Esophagus squamous epithelium (tissue), 4 donors: ENCODE measurements at regions not wholly inside any gene's neighbourhood (a gene's known extent, or its start where the extent isn't known, plus 50 kb on each side); places are given as distances from the start of the nearest gene placed in this dataset.

Experiments used
- CTCF ChIP-seq, 6 experiments: fragments of 450-650 bp in 4 of 6; fragments of 200-600 bp in 2 of 6; sonication (generic) in 2 of 6; IDR thresholded peaks; one replicate each; pipeline ENCODE4 v1.5.1; 2016 to 2019; ENCODE audit warnings: antibody characterized with exemption in 6 of 6, mild to moderate bottlenecking in 4 of 6, moderate library complexity in 4 of 6
- POLR2A ChIP-seq, 4 donors: fragments of 450-650 bp; IDR thresholded peaks; one replicate each; pipeline ENCODE4 v1.6.1; 2017; ENCODE audit warnings: antibody characterized with exemption in 4 of 4, mild to moderate bottlenecking in 4 of 4, moderate library complexity in 3 of 4

GRCh38 chr5:5688194-5688924 lies 265.9 kb downstream of the ICE1 start:
- TF ChIP-seq CTCF (IDR thresholded peaks at IDR 0.05) (no peak), POLR2A (IDR thresholded peaks at IDR 0.05) (no peak)
